CD4-positive, alpha-beta T cell treated with Interleukin-21 for 1 hour (primary cell): ENCODE measurements at regions not wholly inside any gene's neighbourhood (a gene's known extent, or its start where the extent isn't known, plus 50 kb on each side); places are given as distances from the start of the nearest gene placed in this dataset.

ENCODE experiments used
- DNase-seq: peaks from one replicate; pipeline ENCODE4 v3.0.0-alpha.2; 2020

DNA sequence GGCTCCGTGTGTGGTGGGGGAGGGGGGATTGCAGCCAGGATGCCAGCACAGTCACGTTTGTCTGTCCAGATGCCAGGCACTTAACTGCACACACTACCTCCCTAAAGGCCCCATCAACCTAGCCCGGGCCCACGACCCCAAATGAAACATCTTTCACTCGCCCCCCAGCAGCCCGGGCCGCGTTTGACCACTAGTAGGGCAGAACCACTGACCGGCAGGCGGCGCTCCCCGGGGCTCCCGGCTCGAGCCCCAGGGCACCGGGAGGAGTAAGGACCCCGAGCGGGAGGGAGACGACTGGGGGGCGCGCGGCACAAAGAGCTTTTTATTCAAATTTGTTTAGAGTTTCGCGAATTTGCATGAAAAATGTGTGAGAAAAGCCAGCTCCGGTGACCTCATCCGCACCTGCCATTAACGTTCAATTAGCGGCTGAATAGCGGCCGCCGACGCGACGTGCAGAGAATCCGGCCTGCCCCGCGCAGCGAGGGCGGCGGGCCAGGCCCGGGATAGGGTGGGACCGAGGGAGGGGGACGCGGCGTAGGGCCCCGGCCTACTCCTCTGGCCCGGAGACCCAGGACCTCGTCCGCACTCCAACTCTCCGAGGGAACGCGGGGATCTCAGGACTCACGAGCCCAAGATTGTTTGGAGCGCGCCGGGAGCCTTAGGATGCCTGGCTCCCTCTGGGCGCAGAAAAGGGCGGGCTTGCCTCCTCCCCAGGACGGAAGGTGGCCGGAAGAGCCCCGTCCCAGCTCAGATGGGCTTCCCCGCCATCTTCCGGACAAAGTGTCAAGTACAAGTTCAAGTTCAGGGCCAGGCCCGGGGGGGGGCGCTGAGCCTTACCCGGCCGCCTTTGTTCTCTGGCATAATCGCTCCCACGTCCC lies 64.9 kb upstream of the POLG start:
- DNase-seq, result peak; percentile 37

DNA sequence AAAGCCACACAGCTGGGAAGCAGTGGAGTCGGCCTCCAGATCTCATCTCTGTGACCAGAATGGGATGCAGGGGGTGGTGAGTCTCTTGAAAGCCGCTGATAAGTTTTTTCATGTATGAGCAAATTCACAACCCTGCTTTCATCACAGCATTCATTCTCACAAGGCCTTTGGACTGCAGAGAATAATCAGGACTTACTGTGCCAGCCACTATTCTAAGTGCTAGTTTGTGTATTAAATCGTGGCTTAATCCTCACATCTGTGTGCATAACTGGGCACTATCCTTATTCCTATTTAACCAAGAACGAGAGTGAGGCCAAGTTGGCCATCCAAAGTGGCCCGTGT lies 64.2 kb upstream of the POLG start:
- DNase-seq, result no peak

DNA sequence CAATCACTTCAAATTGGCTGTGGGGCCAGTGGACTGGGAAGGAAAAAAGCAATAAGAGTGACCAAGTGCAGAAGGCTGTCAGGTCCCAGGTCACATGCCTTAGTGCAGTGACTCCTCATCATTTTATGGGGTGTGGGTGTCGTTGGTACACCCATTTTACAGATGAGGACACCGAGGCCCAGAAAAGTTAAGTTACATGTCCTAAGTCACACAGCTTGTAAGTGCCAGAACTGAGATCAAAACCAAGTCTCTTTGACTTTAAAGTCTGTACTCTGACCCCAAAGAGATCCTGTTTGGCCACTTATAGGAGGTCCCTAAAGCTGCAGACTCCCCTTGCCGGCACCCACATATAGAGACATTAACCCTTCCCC lies 63.0 kb upstream of the POLG start:
- DNase-seq, result no peak

DNA sequence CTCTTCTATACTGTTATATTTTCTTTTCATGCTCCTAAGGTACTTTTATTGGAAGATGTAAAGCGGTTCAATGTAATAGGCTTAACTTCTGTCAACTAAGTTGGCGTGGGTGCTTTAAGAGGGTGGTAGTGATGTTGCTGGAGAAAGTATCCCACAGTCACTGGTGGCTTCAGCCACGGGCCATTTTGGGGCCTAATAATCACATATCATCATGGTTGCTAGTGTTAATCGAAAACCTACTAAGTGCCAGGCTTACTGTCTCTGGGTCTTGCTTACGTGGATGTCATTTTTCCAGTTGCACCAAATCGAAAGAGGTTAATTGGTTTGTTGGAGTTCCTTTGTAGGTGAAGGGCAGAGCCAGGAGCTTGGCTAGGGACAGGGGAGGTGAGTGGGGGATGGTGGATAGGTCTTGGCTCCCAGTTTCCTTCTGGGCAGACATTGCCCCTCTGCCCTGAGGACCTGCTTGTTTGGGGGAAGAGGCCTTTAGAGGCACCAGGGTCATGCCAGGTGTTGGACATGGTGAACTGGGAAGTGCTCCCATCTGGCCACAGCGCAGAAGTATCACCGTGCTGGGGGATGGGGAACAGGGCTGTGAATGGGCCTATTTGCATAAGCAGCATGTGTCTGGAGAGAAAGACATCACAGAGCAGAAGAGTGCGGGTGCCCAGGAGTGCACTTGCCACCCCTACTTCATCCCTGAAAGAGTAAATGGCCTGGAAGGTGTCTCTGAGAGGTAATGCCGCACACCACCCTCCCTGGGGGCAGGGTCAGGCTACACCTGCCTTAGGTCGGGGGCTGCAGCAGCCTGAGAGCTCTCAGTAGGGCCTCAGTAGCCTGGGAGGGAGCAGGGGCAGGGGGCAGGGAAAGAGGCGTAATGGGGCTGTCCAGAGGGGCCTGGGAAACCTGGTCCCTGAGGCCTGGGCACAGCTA lies 62.4 kb upstream of the POLG start:
- no peak for DNase-seq

DNA sequence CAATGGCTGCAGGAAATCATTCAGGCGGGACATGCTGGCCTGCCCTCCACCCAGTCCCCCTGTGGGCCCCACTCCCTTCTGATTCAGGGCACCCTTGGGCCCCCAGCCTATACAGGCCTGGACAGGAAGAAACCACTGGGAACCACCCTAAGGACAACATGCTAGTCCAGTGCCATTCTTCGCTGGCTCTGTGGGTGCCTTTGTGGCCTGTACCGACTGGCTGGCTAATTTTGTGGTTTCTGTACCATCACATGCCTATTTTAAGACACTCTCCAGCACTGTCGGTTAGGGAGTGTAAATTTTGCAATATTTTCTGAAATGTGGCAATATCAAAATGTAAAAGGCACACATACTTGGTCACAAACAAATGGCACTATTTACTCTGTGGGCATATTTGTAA lies 61.4 kb upstream of the POLG start:
- DNase-seq, result no peak

DNA sequence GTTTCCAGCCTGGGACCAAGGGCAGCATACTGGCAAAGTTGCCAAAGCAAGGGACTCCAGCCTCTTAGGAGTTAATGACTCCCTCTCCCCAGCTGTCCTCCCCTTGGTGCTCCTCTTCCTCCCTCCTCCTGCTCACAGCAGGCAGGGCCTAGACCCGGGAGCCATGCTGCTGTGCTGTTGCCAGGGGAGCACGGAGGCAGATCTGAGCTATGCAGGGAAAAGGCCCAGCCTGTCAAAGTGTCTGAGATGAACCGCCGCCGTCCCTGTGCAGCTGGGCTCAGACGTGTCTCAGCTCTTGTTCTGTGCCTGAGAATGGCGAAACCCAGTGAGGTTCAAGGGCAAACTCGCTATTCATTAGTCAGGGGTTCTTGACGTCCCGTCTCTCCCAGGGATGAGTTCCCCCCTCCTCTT lies 60.8 kb upstream of the POLG start:
- DNase-seq, result no peak

DNA sequence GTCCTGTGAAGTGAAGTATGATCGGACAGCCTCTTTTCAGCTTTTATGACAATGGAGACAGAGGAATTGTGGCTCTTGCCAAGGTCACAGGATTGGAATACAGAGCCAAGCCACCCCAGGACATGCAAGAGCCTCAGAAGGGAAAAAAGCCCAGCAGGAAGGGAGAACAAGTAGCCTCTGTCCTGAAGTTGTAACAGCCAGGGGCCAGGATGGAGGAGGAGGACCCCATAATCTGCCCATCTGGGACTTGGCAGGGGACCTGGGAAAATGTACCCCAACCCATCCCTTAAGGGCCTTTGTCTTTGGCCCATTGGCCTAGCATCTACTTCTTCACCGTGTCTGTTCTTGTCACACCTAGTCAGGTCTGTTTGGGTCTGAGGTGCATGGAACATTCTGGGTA lies 60.4 kb upstream of the POLG start:
- DNase-seq, result no peak

DNA sequence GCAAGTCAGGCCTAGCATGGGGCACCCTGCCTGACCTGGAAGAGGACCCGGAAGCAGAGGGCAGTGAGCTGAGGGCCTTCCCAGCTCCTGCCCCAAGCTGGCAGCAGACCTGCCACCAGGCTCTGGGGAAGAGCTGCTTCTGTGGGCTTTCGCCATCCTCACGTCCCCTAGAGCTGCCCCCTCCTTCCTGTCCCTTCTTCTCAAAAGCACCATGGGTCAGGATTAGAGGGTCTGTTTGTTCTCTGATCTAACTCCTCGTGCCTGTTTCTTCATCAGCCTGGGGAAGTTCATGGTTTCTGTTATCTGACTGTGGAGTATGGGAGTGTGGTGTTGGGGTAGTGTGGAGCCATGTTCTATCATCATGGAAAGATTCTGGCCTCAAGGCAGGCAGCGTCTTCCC lies 58.4 kb upstream of the POLG start:
- no peak for DNase-seq

DNA sequence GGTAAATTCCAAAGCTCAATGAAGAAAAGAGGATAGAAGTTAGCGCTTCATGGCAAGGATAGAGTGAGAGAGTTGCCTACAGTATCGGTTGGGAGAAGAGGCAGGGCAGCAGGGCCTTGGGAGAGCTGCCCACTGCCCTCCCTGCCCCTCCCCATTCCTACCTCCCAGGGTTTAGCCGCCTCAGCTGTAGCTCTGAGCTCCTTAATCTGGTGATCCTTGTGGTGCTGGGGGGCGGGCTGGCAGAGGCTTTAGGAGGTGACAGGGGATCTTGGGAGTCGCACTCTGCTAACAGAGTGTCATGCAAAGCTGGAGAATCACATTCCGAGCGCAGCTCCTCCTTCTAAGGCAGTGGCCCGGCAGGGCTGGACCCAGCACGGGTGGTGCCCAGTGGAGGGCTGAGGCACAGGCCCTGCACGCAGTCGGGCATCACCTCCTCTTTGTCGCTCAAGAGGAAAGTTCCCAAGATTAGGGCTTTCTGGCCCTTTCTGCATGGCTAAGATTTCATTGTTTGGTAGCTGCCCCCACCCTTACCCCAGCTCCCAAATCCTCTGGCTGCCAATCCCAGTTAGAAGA lies 57.1 kb upstream of the POLG start:
- no peak for DNase-seq

DNA sequence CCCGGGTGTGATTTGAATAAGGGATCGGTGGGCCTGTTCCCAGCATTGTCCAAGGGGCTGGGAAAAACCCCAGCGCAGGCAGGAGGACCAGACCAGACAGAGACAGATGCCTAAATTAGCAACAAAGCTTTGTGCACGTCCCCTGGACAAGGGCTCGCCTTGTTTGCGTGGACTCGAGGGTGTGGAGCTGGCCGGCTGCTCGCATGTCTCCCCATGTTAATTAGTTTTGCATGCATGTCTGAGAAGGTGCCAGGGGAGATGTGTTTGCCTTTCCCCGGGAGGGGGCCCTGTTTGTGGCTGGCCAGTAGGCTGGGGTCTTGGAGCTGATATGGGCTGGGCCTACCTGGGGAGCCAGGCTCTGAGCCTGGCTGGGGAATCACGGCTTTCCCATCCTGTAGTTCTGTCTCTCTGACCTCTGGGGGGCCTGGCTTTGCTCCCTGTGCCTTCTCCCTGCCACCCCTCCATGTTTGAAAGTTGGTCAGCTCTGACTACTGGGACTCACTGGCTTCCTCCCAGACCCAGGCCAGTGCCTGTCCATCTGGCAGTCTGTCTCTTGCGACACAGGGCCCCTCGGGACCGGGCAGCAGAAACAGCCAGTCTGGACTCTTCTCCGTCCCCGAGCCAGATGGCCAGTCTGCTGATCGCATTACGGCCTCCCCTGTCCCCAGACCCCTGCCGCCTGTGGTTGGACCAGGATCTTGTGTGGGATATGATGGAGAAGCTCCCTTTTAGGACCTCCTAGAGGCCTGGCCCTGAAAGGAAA lies 55.4 kb upstream of the POLG start:
- no peak for DNase-seq

DNA sequence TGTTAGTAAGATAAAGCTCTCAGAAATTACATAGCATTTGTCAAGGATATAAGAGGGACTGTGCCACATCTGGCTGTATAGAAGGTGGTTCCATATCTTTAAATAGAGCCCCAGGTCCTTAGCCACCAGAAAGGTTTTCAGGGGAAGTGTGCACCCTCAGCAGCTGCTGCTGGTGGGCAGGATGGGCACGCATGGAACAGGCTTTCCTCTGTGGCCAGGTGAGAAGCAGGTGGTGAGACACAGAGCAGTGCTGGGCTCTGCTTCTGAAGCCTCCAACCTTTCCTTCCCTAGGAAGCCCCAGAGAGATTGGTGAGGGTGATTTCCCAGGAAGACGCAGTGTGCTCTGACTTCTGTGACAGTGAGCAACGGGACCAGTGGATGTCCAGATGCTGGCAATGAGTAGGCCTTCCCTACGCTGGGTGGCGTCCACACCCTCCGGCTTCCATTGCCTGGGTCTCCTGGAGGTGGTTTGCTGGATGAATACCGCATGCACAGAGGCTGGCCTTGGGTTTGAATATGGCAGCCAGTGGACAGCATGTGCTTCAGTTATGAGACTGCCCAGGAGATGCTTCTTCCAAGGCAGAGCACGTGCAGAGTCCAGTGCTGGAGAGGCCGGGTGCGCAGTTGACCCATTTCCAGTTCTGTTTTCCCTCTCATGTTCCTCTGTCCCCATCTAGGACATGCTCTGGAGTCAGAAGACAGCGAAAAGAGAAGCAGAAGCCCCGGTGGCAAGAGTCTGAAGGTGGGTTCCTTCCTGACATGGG lies 52.7 kb upstream of the POLG start:
- DNase-seq, result no peak

DNA sequence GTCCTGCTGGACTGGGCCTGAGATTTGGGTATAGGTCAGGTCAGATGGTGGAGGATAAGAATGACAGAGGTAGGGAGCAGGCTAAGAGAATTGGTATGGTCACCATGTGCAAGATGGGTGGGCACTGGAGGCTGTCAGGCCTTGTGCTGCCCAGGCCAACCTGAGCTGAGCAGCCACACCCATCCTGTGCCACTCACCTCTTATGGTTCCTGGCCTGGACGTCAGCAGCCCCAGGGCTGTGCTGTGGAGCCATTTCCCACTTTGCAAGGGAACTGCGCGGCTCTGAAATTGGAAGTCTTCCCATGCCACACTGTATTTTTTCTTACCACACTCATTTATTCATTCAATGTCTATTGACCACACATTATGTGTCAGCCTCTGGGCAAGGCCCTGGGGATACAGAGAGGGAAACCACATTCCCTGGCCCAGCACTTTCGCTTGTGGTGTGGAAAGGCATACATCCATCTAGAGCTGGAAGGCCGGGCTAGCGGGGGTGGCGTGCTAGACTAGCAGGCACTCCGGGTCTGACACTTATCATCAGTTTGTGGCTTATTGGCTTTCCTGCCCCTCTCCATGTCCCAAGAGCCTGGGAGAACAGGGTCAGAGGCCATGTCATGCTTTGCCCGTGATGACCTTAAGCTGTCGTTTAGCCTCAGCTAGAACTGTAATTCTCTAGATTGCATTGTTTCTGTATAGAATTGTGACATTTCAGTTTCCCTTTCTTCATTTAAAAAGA lies 51.1 kb upstream of the POLG start:
- DNase-seq, result no peak
